Activated CD4-positive, alpha-beta T cell treated with anti-CD3 and anti-CD28 coated beads, Interleukin-2, Interleukin-6, amounts not matched to agents 100 ng/mL and 50 ng/mL, durations not matched to agents 16 hours and 8 hours (primary cell): ENCODE measurements at regions not wholly inside any gene's neighbourhood (a gene's known extent, or its start where the extent isn't known, plus 50 kb on each side); places are given as distances from the start of the nearest gene placed in this dataset.
"Not testable (repeated sequence)": the region's sequence is repeated elsewhere in the genome, so short reads cannot be mapped to it uniquely, and the experiment has no call there.

Experiments used
- DNase-seq: peaks from one replicate; pipeline ENCODE4 v3.0.0-alpha.2; 2020

DNA sequence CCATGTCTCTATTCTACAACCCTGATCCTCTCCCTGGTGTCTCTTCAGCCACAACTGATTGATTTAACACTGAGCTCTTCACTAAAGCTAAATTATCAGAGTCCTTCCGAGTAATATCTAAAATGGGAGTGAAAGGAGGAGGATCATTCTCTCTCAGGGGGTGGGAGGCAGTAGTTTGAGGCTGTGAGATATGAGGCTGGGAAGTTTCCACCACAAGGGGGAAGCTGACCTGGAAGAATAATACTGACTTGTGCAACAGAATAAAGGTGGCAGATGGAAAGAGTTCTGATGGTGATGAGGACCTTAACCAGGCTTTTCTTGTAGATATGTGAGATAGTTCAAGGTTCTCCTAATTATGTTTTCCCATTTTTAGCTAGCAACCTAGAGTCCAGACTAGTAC, 241.6 kb upstream of the VKORC1L1 start:
- DNase-seq = not testable (repeated sequence)

DNA sequence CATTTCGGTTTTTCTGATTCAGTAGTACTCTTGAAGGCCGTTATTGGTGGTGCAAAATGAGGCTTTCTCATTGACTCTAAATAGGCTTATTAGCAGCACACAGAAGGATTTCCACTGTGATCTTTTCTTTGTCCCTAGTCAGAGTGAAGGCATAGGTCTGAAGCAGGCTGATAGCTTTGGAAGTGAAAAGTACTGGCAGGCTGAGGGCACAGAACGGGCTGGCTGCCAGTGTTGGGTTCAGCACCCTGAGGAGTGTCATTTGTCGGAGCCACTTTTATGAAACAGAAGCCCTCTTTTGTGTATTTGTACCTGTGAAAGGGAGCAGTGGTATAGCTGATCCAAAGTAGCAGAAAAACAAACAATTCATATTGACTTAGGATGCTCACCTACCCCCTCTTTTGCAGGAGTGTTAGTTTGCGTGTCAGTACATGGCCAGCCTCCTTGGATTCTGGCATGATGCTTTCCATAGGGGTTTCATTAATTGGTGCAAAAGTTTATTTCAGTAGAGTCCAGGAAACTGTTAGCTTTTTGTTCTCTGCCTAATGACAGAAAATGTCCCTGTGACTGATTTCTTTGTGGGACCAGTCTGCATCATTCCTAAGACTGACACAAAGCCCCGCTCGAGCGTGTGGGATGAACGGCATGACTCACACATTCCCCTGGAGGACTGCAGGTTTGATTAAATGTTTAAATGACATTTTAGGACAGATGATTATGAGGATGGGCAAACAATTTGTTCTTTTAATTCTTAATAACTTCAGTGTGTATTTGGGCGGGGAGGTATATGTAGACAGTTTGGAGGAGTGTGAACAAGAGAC, 239.1 kb upstream of the VKORC1L1 start:
- DNase-seq = not testable (repeated sequence)

DNA sequence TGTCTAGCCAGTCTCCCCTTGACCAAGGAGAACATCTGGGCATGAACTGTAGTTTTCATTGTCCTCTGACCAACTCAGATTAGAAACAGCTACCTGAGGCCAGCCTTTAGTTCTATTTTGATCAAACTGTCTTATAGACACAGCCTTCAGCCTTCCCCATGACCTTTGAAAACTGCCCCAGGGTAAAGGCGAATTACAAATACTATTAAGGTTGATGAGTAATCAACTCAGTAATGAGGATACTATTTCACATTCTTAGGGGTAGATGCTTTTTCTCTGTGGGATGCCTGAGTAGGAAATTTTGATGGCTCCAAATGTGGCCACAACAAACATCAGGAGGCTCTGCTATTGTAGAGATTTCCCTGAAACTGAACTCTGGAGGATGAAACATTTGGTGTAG, 234.0 kb upstream of the VKORC1L1 start:
- not testable (repeated sequence) for DNase-seq

- DNase-seq = not testable (repeated sequence)
Measured at GRCh38 chr7:65639717-65640116, 233.2 kb upstream of the VKORC1L1 start.

DNA sequence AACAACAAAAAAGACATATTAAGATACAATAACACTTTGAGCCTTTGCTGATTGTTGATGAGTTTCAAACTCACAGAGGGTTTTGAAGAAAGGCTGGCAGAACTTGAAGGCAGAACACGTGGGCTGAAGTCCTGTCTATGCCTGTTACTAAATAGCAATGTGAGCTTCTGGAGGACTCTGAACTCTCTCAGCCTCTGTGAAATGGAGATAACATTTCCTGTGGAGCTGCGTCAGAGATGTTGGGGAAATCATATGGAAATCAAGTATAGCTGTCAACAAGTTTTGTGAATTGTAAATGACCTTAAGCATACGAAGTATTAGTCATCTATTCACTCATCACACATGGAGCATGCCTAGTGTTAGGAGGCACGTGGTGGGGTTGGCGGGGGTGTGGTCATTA, 229.4 kb upstream of the VKORC1L1 start:
- DNase-seq = not testable (repeated sequence)

- not testable (repeated sequence) for DNase-seq
Measured at GRCh38 chr7:65647153-65647964, 225.5 kb upstream of the VKORC1L1 start.

- DNase-seq = not testable (repeated sequence)
Measured at GRCh38 chr7:65651174-65651573, 221.7 kb upstream of the VKORC1L1 start.

GRCh38 chr7:65651826-65652592, 220.9 kb upstream of the VKORC1L1 start:
- not testable (repeated sequence) for DNase-seq

DNA sequence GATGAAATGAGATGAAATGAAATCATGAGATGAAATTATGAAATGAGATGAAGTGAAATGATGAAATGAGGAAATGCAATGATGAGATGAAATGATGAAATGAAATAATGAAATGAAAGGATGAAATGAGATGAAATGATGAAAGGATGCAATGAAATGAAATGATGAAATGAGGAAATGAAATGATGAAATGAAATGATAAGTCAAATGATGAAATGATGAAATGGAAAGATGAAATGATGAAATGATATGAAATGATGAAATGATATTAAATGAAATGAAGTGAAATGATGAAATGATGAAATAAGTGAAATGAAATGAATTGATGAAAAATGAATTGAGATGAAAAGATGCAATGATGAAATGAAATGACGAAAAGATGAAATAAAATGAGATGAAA, 220.2 kb upstream of the VKORC1L1 start:
- not testable (repeated sequence) for DNase-seq

DNA sequence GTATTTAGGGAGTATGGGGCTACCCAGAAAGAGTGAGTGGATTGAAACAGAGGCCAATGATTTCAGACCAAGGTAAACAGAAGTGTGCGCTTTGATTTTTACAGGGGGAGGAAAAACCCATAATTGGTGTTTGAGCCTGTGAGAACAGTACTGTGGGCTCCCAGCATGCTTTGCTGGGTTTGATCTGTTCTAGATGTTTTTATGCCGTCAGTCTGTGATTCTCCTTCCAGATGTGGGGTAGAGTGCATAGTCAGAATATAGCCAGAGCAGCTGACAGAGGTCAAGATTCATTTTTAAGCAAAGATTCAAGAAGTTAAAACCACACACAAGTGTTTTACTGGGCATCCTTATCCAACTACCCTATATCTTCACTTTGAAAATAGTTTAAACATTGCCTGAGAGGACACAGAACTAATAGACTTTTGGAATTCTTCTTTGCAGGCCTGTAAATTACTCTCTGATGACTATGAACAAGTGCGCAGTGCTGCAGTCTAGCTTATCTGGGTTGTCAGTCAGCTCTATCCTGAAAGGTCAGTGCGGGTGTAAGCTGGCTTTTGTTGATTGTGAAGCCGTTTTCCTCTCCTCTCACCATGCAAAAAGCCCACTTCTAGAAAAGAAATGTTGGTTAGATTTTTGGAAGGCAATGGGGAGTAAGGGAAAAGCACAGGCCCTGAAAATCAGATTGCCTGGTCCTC, 216.2 kb upstream of the VKORC1L1 start:
- not testable (repeated sequence) for DNase-seq

DNA sequence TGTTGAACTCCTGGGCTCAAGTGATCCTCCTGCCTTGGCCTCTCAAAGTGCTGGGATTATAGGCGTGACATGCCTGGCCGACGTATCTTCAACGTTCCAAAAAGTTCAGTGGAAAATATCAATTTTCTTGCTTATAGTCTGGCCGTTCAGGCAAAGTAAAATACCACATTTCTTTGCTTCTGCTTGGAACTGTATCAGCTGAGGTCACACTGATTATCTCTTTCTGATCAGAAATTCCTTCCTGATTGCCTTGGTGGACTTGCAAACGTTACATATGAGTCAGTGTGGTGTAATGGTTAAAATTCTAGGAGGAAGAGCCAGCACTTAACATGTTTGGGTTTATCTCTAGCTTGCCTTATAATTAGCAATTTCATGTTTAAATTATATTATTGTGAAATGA, 189.5 kb upstream of the VKORC1L1 start:
- not testable (repeated sequence) for DNase-seq

GRCh38 chr7:65699026-65699714, 173.7 kb upstream of the VKORC1L1 start:
- DNase-seq = not testable (repeated sequence)

DNA sequence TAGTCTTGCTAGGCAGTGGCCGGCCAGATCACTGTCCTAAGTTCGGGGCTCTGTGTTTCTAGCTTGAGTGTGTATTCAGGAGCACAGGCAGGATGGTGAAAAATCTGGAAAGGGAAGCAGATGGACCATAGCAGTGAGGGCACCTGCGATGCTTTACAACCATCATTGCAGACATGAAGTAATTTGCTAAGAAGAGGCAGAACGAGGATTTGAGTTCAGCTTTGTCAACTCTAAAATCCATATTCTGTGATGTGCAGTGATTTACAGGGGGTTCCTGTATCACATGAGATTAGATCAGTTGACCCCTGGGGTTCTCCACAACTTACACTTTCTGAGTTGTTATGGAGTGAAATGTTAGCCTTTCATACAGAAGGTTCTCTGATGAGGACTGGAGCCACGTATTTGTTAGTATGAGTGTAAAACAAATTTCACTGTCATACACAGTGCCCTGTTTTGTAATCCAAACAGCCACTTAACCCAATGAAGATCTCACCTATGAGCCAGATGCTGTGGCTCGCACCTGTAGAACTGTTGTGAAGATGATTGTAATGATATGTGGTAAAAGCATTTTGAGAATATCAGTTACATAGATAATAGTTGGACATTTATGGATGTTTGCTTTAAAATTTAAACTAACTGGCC, 173.0 kb upstream of the VKORC1L1 start:
- not testable (repeated sequence) for DNase-seq

GRCh38 chr7:65719123-65719798, 153.6 kb upstream of the VKORC1L1 start:
- DNase-seq = not testable (repeated sequence)

DNA sequence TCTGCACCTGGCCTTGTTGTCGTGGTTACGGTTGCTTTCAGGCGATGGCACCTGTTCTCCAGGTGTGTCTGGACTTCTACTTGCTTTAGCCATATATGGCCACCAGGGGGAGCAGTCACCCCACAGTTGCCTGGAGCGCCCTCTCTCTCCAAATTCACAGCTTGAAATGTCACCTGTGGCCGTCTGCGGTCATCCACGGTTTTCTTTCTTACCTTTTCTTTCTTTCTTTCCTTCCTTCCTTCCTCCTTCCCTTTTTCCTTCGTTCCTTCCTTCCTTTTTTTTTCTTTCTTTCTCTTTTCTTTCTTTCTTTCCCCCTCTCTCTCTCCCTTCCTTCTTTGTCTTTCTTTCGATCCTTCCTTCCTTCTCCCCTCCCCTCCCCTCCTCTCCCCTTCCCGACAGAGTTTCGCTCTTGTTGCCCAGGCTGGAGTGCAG, 150.5 kb upstream of the VKORC1L1 start:
- peak; percentile 68 for DNase-seq

DNA sequence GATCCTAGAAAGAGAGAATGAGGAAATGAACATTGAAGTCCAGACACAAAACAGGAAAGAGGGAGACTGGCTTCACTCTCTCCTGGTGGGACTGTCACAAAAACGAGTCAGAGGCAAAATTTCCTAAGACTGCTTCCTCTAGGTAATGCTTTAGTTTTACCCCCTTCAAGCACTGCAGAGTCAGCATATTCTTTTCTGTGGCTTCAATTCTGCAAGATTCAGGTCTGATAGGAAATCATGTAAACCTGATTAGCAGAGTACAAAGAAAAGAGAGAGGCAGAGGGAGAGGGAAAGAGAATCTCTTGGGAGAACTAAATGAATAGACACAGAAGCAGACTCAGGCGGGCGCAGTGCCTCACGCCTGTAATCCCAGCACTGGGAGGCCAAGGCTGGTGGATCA, 145.7 kb upstream of the VKORC1L1 start:
- not testable (repeated sequence) for DNase-seq

- DNase-seq = no peak
Measured at GRCh38 chr7:65731129-65731528, 141.7 kb upstream of the VKORC1L1 start.

GRCh38 chr7:65731562-65732035, 141.3 kb upstream of the VKORC1L1 start:
- DNase-seq = peak; percentile 50

DNA sequence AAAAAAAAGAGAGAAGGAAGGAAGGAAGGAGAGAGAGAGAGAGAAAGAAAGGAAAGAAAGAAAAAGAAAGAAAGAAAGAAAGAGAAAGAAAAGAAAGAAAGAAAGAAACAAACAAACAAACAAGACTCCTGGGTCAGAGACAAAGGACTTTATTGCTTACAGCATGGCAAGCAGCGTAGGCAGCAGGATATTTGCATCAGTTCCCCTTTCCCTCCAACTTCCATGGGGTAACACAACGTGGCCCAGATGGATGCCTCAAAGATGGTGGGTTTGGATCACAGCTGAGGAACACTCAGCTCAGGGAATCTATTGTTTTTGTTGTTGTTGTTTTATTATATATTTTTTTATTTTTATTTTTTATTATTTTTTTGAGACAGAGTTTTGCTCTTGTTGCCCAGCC, 128.5 kb upstream of the VKORC1L1 start:
- no peak for DNase-seq

DNA sequence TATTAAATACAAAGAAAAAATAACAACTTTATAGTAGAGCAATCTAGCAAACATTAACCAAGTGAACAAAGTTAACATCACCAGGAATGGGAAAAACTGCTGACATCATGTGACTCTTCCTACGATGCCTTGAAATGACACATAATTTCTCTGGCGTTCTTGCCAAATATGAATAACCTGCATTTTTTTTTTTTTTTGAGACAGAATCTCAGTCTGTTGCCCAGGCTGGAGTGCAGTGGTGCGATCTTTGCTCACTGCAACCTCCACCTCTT, 126.5 kb upstream of the VKORC1L1 start:
- no peak for DNase-seq

DNA sequence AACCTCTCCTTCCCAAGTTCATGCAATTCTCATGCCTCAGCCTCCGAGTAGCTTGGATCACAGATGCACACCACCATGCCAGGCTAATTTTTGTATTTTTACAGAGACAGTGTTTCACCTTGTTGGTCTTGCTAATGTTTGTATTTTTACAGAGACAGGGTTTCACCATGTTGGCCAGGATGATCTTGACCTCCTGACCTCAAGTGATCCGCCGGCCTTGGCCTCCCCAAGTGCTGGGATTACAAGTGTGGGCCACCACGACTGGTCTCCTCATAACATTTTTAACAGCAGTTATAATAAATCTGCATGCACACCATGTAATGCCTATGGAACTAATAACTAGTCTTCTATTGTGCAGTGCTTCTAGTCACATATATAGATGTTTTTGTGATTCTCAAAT, 123.8 kb upstream of the VKORC1L1 start:
- DNase-seq = no peak
